Stimulated activated CD4-positive, alpha-beta T cell treated with anti-CD3 and anti-CD28 coated beads, Interleukin-1b, Interleukin-23, amount 100 ng/mL, for 1 hour (primary cell): ENCODE measurements at regions not wholly inside any gene's neighbourhood (a gene's known extent, or its start where the extent isn't known, plus 50 kb on each side); places are given as distances from the start of the nearest gene placed in this dataset.
"Not testable (repeated sequence)": the region's sequence is repeated elsewhere in the genome, so short reads cannot be mapped to it uniquely, and the experiment has no call there.

Source experiments
- DNase-seq, 2 donors: peaks; one replicate each; pipeline ENCODE4 v3.0.0-alpha.2; 2020; ENCODE audit warnings: low read depth in 2 of 2

DNA sequence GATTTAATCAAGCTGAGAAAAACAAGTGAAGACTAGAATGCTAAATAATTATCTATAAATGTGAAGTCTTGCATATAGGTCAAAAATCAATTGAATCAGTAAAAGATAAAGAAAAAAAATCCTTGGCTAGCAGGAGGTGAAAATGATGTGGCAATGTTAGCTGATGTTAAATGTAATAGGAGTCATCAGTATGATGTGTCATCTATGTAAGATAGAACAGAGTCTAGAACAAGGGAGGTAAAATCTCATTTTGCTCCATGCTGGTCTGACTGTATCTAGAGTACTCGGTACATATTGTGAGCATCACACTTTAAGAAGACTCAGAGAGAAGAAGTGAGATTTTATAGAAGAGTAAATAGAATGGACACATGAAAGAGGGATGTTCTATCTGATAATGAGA is 721.2 kb downstream of the ETS1 start:
- DNase-seq: no peak

DNA sequence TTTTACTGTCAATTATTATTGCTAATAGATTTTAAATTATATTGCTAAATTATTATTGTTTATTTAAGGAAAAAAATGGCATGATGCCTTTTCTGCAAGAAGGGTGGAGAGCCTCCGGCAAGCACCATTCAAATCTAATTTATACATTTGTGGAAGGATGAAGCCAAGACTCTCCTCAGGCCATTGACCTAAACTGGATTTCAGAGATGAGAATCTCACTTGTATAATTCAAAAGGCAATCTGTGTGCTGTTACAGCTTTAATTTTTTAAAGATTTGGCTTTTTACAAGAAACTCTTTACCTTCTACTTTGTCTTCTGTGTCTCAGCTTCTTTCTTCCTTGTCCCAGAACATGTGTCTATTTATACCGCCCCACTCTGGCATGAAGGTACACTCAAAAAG is 722.5 kb downstream of the ETS1 start:
- no peak for DNase-seq

DNA sequence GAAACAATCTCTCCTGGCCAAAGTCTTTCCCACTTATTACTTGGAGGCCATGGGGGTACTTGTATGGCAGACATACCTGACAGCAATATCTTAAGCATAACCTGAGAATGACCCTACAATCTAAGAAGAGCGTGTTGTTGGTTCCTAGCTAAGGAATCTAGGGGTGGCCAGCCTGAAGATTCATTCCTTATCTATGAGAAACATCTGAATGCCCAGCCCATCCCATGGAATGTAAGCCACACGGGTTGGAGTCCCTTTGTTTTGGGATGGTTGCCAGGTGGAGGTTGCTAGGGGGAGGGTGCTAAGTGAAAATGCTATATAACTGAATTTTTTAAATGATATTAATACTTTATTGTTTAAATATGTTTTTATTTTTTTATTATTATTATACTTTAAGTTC is 725.0 kb downstream of the ETS1 start:
- no peak for DNase-seq

DNA sequence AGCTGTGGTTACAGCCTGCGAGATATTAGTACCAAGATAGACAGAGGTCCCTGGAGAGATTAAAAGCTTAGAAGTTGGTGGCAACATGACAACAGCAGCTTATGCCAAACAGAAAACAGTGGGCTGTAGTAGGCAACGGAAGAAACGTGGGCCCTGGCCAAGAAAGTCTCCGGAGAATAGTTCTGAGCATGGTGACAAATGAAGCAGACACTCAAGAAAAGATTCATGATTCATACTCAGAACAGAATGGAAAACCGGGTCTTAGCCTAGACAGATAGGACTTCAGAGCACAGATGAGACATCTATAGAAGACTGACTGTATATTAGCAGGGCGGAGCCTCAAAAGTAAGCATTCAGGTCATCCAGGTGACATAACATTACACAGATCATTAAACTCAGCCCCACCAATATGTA is 727.4 kb downstream of the ETS1 start:
- no peak for DNase-seq

DNA sequence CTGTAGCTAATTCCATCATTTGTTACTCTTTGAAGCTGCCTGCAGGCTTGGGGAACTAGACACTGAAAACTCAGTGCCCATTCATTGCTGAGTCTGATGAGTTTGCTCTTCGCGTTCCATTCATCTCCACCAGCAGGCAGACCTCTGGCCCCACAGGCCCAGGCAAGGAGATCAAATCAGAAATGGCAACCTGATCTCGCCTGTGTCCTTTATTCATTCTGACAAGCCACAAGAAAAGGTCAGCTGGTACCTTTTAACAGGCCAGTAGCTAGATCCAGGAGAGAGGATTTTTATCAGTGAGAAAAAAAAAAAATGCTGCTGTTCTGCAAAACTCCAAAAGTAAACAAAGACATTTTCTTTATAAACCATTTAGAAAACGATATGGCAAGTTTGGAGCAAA is 742.5 kb downstream of the ETS1 start:
- no peak for DNase-seq

DNA sequence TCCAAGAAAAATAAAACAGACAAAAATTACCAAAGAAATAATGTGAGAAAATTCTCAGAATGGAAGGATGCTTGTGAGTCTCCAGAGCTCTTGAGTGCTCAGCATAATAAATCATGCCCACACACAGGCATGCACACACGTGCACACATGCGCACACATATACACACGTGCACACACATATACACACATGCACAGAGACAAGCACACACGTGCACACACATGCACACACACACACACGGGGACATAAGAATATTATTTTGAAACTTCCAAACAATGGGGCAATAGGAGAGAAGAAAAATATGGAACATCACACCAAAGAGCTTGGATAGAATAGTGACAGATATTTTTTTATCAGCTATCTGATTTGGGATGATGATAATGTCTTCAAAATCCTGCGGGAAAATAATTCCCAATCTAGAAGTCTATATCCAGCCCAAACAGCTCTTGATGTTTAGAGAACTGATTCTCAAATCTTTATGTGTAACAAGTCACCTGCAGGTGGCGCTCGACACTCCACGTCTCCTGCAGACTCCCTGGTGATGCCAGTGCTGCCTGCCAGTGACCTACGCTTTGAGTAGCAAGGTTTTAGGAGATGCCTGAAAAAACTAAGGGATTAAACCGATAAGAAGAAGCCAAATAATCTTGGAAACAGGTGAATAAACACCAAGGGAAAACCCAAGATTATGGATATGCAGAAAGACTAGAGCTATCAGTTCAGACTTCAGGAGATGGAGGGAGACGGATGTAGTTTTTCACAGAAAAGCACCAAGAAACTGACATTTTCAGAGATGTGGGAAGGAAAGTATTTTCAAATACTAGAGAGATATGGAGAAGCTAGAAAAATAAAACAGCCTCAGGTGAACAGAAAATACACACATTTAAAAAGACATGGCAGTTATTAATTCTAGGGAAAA is 743.6 kb downstream of the ETS1 start:
- DNase-seq: peak; percentile 1 to 44

DNA sequence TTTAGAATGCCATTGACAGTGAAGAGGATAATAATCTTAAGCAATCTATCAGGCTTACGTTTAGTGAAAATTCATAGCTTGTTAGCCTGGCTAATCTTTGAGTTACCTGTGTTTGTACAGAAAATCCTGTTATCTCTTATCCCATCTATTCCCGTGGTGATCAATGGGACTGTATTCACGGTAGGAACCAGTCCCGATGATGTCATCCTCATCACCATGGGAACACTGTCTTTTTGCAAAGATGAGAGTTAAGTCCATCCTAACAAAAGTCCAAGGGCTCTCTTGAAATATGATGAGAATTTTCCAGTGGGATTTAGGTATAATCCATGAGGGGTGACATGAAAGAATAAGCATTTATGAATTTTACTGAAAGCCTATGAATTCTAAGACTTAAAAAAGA is 762.2 kb downstream of the ETS1 start:
- no peak for DNase-seq

DNA sequence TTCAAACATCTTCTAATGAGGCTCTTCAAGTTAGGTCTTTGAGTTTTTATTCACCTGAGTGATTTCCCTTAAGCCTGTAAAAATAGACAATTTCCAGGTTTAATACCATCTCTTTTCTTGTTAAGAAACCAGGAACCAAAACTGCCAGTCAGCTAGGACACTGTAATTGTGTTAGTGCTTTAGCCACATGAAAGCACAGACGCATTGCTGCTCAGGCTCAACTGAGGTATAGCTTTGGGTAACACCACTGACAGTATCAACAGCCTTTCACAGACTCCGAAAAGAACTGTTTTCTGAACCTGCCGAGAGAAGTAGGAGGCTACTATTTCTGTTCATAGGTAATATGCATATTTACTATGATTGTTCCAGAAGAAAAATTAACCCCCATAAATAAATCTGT is 768.7 kb downstream of the ETS1 start:
- DNase-seq: no peak

DNA sequence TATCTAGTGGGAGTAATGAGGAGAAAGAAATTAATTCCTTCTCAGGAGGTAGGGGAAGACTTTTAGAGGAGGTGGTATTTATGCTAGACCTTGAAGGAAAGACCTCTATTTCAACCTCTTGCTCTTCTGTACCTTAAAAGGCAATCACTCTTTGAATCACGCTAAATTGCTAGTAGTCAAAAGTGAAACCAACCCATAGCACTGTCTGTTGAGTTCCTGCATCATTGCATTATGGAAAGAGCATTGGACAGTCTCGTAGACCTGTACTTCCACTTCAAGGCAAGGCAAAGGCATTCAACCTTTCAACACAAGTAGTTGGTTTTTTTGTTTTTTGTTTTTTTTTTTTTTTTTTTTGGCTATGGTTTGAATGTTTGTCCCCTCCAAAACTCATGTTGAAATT is 770.4 kb downstream of the ETS1 start:
- no peak for DNase-seq

DNA sequence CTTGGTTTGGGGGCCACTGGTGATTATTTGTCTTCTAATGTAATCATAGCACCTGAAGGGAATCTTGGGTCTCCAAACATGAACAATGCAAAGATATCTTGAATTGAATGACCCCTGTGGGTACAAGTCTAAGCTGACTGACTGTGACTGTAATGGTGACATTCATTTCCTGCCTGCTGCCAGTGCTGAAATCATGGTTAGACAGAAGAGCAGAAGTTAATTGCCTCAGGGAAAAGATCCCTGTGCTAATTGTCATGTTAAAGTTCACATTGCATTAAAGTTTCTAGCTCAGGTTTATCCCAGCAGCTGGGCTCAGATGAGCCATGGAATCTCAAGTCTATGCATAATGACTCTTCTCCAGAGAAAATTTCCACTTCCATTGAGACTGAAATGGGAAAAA is 772.0 kb downstream of the ETS1 start:
- DNase-seq: no peak

DNA sequence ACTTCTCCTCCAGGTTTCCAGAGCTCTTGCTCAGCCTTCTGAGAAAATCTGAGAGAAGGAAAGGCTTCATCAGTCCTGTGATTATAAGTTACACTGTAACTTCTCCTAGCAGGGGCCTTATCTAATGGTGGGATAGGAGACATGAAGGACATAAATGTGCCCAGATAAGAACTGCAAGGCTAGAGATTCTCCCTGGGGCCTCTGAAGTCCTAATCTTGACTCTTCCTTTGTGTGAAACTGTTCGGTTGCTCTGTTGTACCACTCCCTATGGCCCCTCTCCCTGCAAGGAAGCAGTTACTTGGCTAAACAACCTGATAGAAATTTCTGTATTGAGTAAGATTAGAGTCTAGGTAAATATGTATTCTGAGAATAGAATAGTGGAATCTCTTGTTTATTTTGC is 780.9 kb downstream of the ETS1 start:
- no peak for DNase-seq

DNA sequence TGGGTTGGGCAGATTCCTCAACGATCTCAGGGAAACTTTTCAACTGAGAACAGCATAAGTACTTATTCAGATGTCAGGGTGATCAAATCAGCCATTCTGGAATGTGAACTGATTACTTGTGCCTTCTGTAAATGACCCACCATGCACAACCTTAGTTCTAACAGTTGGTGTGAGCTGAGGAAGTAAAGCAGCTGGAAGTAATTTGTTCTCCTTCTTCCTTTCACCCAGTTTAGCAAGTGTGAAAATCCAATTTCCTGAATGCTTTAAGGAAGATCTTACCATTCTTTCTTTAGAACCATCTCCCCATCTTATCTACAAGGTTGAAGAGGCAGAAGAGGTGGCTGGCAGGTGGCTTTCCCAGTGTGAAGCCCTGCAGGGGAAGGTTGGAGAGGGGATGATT is 781.6 kb downstream of the ETS1 start:
- DNase-seq: no peak

DNA sequence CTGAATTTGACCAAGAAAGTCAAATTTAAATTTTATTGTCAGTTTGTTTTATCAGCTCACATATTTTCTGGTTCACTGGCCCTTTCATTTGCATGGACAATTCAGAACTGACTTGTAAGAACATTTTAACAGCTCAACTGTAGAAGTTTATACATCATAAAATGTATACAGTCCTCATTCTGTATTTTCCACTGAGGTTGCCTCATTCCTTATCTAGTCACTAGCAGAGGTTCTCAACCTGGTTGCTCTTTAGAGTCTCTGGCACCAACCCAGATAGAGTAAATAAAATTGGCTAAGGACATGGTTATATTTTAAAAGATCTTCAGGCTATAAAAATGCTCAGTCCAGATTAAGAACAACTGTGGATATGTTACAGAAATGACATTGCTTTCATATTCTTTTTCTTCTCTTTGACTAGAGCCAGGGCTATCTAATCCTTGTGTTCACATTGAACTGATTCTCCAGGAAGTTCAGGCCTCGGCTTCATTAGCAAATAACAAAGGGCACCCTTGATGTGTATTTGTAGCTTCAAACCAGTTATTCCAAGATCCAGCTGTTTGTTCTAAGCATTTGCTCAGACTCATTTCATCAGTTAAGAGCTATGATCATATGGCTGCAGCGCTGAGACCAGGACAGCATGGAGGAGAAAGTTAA is 782.5 kb downstream of the ETS1 start:
- no peak for DNase-seq

DNA sequence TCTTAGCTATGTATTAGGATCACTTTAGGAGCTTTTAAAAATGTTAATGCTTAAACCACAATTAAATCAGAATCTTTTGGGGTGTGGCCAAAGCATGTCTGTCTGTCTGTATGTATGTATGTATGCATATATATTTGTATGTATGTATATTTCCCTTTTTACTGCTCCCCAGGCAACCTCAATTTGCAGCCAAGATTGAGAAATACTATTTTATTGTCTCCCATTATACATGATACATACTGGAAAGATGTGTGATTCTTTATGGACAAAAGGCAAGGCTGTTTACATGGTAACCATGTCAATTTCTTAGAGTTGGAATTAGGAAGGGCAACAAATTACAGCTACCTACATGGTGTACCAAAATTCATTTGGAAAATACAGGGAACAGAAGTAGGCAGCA is 783.6 kb downstream of the ETS1 start:
- no peak for DNase-seq

DNA sequence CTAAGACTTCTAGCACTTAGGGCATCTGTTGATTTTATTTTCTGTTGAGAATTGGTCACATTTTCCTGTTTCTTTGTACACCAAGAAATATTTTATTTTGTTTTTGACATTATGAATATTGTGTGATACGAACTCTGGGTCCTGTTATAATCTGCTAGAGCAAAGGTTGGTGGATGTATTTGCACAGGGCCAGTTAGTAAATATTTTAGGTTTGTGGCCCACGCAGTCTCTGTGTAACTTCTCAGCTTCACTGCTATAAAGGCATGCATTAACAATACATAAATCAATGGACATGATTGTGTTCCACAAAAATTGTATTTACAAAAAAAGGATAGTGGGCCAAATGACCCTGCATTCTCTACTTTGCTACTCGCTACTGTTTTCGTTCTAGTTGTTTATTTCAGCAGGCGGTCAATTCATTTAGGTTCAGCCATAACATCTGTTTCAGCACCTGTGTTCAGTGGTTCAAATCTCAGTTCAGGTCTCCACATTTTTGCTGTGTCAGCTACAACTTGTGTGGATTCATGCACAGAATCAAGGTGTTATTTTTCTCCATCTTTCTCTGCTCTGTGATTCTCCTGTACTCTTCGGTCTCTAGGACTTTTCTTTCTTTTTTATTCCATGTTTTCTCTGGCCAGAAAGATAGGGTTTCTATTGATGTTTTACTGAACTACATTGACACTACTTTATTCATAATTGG is 786.2 kb downstream of the ETS1 start:
- no peak for DNase-seq

DNA sequence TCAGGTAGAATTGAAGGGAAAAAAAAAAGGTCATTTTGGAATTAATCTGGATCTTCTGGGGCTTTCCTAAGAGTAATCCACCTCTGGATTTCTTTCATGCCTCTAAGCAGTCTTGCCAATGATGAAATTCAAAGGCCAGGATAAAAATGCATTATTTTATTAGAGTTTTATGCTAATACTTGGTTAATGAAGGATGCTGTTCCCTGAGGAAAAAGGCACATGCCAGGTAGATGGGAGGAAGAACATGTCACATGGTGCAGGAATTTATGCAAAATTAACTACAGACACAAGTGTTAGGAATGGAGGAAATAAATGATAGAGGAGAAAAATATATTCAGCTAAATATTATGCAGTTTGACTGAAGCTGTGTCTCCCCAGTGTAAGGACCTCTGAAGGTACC is 792.0 kb downstream of the ETS1 start:
- DNase-seq: no peak

DNA sequence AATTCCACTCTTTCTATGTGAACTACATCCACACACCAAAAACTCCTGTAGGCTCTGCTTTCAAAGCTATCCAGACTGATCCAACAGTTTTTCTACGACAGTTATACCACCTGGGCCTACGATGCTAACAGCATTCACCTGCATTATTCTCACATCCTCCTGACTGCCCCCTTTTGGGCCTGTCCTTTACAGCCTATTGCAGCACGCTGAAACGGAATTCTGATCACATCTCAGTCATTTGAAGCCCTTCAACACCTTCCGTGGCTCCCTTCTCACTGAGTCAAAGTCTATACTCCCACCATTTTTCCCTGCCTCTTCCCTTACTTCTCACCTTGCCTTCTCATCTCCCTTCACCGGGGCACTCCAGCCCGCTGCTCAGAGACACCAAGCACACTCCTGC is 791.3 kb upstream of the KIRREL3 start:
- DNase-seq: no peak

DNA sequence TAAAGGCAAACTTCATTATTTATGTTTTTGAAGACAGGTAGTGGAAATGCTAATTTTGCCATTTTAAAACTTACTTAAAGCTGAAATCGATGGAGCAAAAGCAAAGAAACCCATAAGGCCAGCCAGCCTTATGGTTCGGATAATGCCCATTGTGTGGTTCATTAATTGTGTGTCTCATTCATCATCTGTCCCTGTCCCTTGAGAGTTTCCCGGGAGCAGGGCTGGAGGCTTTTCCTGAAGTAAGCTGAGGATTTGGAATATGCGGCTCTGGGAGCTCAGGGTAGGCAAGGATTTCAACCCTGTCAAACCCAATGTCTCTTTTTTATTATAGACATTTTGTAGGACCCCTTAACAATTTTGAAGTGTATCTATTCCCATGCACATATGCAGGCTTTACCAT is 790.0 kb upstream of the KIRREL3 start:
- DNase-seq: no peak

DNA sequence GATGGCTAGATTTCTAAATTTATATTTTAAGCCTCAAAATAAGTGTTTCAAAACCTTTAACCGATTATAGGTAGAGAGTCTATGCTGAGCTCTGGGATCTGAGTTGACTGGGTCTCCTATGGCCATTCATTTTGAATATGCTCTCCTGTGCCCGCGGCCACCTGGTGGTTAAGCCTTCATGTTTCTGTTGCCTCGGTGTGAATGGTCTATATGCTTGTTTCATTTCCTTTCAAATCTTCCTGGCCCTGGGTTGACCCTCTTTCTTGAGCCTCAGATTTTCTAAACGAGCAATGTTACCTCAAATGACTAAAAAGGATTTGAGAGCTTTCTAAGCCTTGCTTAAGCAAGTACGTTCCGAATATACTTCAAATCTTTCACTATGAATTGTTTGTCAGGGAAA is 789.4 kb upstream of the KIRREL3 start:
- DNase-seq: no peak

DNA sequence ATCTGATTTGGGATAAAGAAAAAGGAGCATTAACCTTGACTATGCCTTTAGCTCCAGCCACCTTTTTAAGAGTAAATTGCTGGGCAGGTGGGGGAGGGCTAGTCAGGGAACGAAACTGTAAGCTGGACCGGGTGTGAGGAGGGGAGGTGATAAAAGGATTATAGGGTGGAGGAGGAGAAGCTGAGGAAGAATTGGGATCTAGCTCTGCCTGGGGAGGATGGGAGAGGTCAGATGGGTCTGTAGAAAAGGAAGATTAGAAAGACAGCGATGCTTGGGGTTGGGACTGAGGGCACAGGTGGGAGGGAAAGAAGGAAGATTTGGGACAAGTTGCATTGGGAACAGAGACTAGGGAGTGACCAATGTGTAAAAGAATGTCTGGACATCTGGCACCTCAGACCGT is 772.4 kb upstream of the KIRREL3 start:
- not testable (repeated sequence) for DNase-seq

DNA sequence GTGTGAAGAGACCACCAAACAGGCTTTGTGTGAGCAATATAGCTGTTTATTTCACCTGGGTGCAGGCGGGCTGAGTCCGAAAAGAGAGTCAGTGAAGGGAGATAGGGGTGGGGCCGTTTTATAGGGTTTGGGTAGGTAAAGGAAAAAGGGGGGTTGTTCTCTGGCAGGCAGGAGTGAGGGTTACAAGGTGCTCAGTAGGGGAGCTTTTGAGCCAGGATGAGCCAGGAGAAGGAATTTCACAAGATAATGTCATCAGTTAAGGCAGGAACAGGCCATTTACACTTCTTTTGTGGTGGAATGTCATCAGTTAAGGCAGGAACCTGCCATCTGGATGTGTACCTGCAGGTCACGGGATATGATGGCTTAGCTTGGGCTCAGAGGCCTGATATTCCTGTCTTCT is 768.4 kb upstream of the KIRREL3 start:
- DNase-seq: not testable (repeated sequence)

DNA sequence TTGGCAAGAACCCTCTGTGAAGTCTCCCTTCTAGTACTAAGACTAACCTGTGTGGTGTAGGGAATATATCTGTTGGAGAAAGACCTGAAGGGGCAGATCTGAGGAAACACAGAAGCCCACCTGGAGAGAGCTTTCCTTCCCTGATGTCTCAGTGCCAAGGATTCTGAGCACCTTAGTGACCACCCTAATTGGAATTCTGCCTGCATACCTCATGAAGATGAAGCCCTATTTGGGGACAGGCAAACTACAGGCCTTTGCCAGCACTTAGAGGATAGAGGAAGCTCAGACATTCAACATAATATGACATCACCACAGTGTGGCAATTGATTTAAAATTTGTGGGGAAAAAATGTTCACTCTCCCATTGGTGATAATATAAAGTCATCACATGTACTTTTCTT is 766.2 kb upstream of the KIRREL3 start:
- DNase-seq: no peak

DNA sequence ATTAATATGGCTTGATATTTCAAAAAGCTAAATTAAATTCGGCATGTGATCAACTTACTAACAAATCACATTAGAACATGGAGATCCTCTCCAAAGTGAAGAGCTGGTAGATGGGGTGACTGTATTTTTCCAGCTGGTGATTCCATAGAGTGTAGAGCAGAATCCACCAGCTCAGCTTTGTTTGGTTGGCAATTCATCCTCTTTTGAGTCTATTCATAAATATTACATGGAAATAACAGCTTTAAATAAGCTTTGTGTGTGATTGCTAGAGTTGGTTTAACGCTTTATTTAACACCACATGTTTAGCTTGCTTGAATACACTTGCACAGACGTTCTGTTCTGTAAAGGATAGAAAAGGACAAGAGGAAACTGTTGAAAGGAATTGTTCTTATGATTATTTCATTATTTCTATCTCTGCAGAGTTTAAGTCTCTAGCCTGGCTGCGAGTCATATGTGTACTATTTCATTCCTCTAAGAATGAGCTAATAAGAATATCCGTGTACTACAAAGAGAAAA is 738.3 kb upstream of the KIRREL3 start:
- DNase-seq: no peak
